ENCODE measurements at regions not wholly inside any gene's neighbourhood (a gene's known extent, or its start where the extent isn't known, plus 50 kb on each side); places are given as distances from the start of the nearest gene placed in this dataset.

- H3K36me3 ChIP-seq (replicated peaks; ENCODE audit: insufficient read depth, low read depth), result no peaks in the 10 kb centered on the region
- H3K4me3 ChIP-seq, result no peak overlapping the region
- no peaks in the 10 kb centered on the region for H4K20me1 ChIP-seq (ENCODE audit: insufficient read depth, poor library complexity, severe bottlenecking)
- no peak overlapping the region for H3K4me2 ChIP-seq
- H3K79me2 ChIP-seq, result no peaks in the 10 kb centered on the region
- H3K9me2 ChIP-seq (replicated peaks; ENCODE audit: insufficient read depth), result no peaks in the 10 kb centered on the region
- 94% methylated on average over 4 of the region's 4 CpGs for WGBS (ENCODE audit: low lambda C conversion rate, missing lambda C conversion rate)
- no peak overlapping the region for H3K27ac ChIP-seq
- DNase-seq (ENCODE audit: low spot score), result no peak
- TF ChIP-seq CTCF (IDR thresholded peaks at IDR 0.05; ENCODE audit: poor library complexity), result no peak
- TF ChIP-seq EZH2phosphoT487 (IDR thresholded peaks at IDR 0.05; ENCODE audit: low read depth, severe bottlenecking, unreplicated experiment), result no peak
- TF ChIP-seq EZH2 (IDR thresholded peaks at IDR 0.05; ENCODE audit: borderline replicate concordance), result no peak
- no peaks in the 10 kb centered on the region for H3K27me3 ChIP-seq
- H3K9me3 ChIP-seq (ENCODE audit: low read depth), result no peaks in the 10 kb centered on the region
- no peak overlapping the region for H2AFZ ChIP-seq
- H3K4me1 ChIP-seq (ENCODE audit: insufficient read depth), result no peaks in the 10 kb centered on the region
These were observed 238.0 kb upstream of the ACTBL2 start for GRCh38 chr5:57720656-57721055.

- Histone ChIP-seq H3K4me2 (no peak overlapping the region), H2AFZ (no peak overlapping the region), H3K4me3 (no peak overlapping the region), H4K20me1 (ENCODE audit: insufficient read depth, poor library complexity, severe bottlenecking) (no peaks in the 10 kb centered on the region), H3K9me3 (ENCODE audit: low read depth) (no peaks in the 10 kb centered on the region), H3K27ac (no peak overlapping the region), H3K79me2 (no peaks in the 10 kb centered on the region), H3K36me3 (replicated peaks; ENCODE audit: insufficient read depth, low read depth) (no peaks in the 10 kb centered on the region), H3K9me2 (replicated peaks; ENCODE audit: insufficient read depth) (no peaks in the 10 kb centered on the region), H3K27me3 (no peaks in the 10 kb centered on the region), H3K4me1 (ENCODE audit: insufficient read depth) (no peaks in the 10 kb centered on the region)
- TF ChIP-seq CTCF (IDR thresholded peaks at IDR 0.05; ENCODE audit: poor library complexity), result no peak
- no peak for TF ChIP-seq EZH2phosphoT487 (IDR thresholded peaks at IDR 0.05; ENCODE audit: low read depth, severe bottlenecking, unreplicated experiment)
- TF ChIP-seq EZH2 (IDR thresholded peaks at IDR 0.05; ENCODE audit: borderline replicate concordance), result no peak
- no peak for DNase-seq (ENCODE audit: low spot score)
- 62% methylated on average over 1 of the region's 1 CpG for WGBS (ENCODE audit: low lambda C conversion rate, missing lambda C conversion rate)
These were observed 236.6 kb upstream of the ACTBL2 start for GRCh38 chr5:57719216-57719615.

GRCh38 chr5:57718155-57718554 is 235.5 kb upstream of the ACTBL2 start:
- Histone ChIP-seq H2AFZ (no peak overlapping the region), H3K4me2 (no peak overlapping the region), H3K9me3 (ENCODE audit: low read depth) (no peaks in the 10 kb centered on the region), H4K20me1 (ENCODE audit: insufficient read depth, poor library complexity, severe bottlenecking) (no peaks in the 10 kb centered on the region), H3K4me1 (ENCODE audit: insufficient read depth) (no peaks in the 10 kb centered on the region), H3K9me2 (replicated peaks; ENCODE audit: insufficient read depth) (no peaks in the 10 kb centered on the region), H3K27me3 (no peaks in the 10 kb centered on the region), H3K4me3 (no peak overlapping the region), H3K36me3 (replicated peaks; ENCODE audit: insufficient read depth, low read depth) (no peaks in the 10 kb centered on the region), H3K27ac (peak overlapping the region; percentile 13), H3K79me2 (no peaks in the 10 kb centered on the region)
- no peak for TF ChIP-seq EZH2phosphoT487 (IDR thresholded peaks at IDR 0.05; ENCODE audit: low read depth, severe bottlenecking, unreplicated experiment)
- TF ChIP-seq CTCF (IDR thresholded peaks at IDR 0.05; ENCODE audit: poor library complexity), result no peak
- no peak for TF ChIP-seq EZH2 (IDR thresholded peaks at IDR 0.05; ENCODE audit: borderline replicate concordance)
- 33% methylated on average over 2 of the region's 2 CpGs for WGBS (ENCODE audit: low lambda C conversion rate, missing lambda C conversion rate)
- DNase-seq (ENCODE audit: low spot score), result no peak

GRCh38 chr5:57717555-57717954 is 234.9 kb upstream of the ACTBL2 start:
- Histone ChIP-seq H3K27me3 (no peaks in the 10 kb centered on the region), H3K27ac (peak overlapping the region; percentile 13), H3K4me2 (no peak overlapping the region), H3K36me3 (replicated peaks; ENCODE audit: insufficient read depth, low read depth) (no peaks in the 10 kb centered on the region), H3K4me1 (ENCODE audit: insufficient read depth) (no peaks in the 10 kb centered on the region), H2AFZ (no peak overlapping the region), H3K9me3 (ENCODE audit: low read depth) (no peaks in the 10 kb centered on the region), H3K4me3 (no peak overlapping the region), H4K20me1 (ENCODE audit: insufficient read depth, poor library complexity, severe bottlenecking) (no peaks in the 10 kb centered on the region), H3K9me2 (replicated peaks; ENCODE audit: insufficient read depth) (no peaks in the 10 kb centered on the region), H3K79me2 (no peaks in the 10 kb centered on the region)
- no peak for TF ChIP-seq EZH2phosphoT487 (IDR thresholded peaks at IDR 0.05; ENCODE audit: low read depth, severe bottlenecking, unreplicated experiment)
- no peak for TF ChIP-seq EZH2 (IDR thresholded peaks at IDR 0.05; ENCODE audit: borderline replicate concordance)
- TF ChIP-seq CTCF (IDR thresholded peaks at IDR 0.05; ENCODE audit: poor library complexity), result no peak
- DNase-seq (ENCODE audit: low spot score), result no peak
- WGBS (ENCODE audit: low lambda C conversion rate, missing lambda C conversion rate), result 96% methylated on average over 4 of the region's 4 CpGs

Measured in hepatocyte (in vitro differentiated cells).